Astrocyte (in vitro differentiated cells and primary cell): ENCODE measurements at regions not wholly inside any gene's neighbourhood (a gene's known extent, or its start where the extent isn't known, plus 50 kb on each side); places are given as distances from the start of the nearest gene placed in this dataset.

Experiments used
- DNase-seq: peaks from one replicate; pipeline ENCODE4 v3.0.0-alpha.2; 2010; ENCODE audit warnings: low read depth
- FAIRE-seq: peaks from 2 replicates; lab custom pipeline; 2011; peaks lifted over from hg19 to GRCh38; lab: Jason Lieb, UNC
- H2AFZ ChIP-seq: 2 replicates; pipeline ENCODE4 v1.6.0; 2012; ENCODE audit warnings: low read depth, low read length, inconsistent platforms
- H3K27ac ChIP-seq: 2 replicates; pipeline ENCODE4 v1.5.1; 2011; ENCODE audit warnings: low read depth, low read length, inconsistent platforms
- H3K27me3 ChIP-seq: 2 replicates; pipeline ENCODE4 v1.6.0; 2011; ENCODE audit warnings: low read length, inconsistent platforms; ENCODE audit not compliant: insufficient read depth
- H3K36me3 ChIP-seq: 2 replicates; pipeline ENCODE4 v1.5.1; 2011; ENCODE audit warnings: low read length, inconsistent platforms; ENCODE audit not compliant: insufficient read depth
- H3K4me1 ChIP-seq: 2 replicates; pipeline ENCODE4 v1.5.1; 2011; ENCODE audit warnings: low read length, inconsistent platforms; ENCODE audit not compliant: insufficient read depth
- H3K4me2 ChIP-seq: 2 replicates; pipeline ENCODE4 v1.6.0; 2012; ENCODE audit warnings: low read length, inconsistent platforms
- H3K4me3 ChIP-seq: 2 replicates; pipeline ENCODE4 v1.5.1; 2011; ENCODE audit warnings: low read depth, mild to moderate bottlenecking, low read length, inconsistent platforms; ENCODE audit not compliant: insufficient read depth
- H3K79me2 ChIP-seq: 2 replicates; pipeline ENCODE4 v1.6.0; 2012; ENCODE audit warnings: mild to moderate bottlenecking, low read length, inconsistent platforms; ENCODE audit not compliant: insufficient read depth
- H3K9ac ChIP-seq: 2 replicates; pipeline ENCODE4 v1.6.0; 2012; ENCODE audit warnings: mild to moderate bottlenecking, low read length, inconsistent platforms
- H3K9me3 ChIP-seq: 2 replicates; pipeline ENCODE4 v1.5.1; 2012; ENCODE audit warnings: low read depth, mild to moderate bottlenecking, low read length, inconsistent platforms; ENCODE audit not compliant: insufficient read depth
- H4K20me1 ChIP-seq: 2 replicates; pipeline ENCODE4 v1.6.0; 2012; ENCODE audit warnings: low read length, inconsistent platforms; ENCODE audit not compliant: insufficient read depth
- H3K27ac Mint-ChIP-seq: one replicate; pipeline ENCODE4 v1.8.0; 2021; ENCODE audit warnings: mild to moderate bottlenecking, mixed read lengths; ENCODE audit not compliant: unreplicated experiment
- H3K27me3 Mint-ChIP-seq: one replicate; pipeline ENCODE4 v1.8.0; 2021; ENCODE audit warnings: low read depth, mixed read lengths; ENCODE audit not compliant: unreplicated experiment
- H3K36me3 Mint-ChIP-seq: one replicate; pipeline ENCODE4 v1.8.0; 2021; ENCODE audit warnings: low read depth, mixed read lengths; ENCODE audit not compliant: unreplicated experiment
- H3K4me1 Mint-ChIP-seq: one replicate; pipeline ENCODE4 v1.8.0; 2021; ENCODE audit warnings: low read depth, mixed read lengths; ENCODE audit not compliant: unreplicated experiment
- H3K4me3 Mint-ChIP-seq: one replicate; pipeline ENCODE4 v1.8.0; 2021; ENCODE audit warnings: mild to moderate bottlenecking, moderate library complexity, mixed read lengths; ENCODE audit not compliant: unreplicated experiment
- H3K9me3 Mint-ChIP-seq: one replicate; pipeline ENCODE4 v1.8.0; 2021; ENCODE audit warnings: mild to moderate bottlenecking, mixed read lengths; ENCODE audit not compliant: unreplicated experiment
- EZH2 ChIP-seq: IDR thresholded peaks from 2 replicates; pipeline ENCODE4 v1.6.1; 2012; ENCODE audit warnings: mild to moderate bottlenecking, low read length, inconsistent platforms; ENCODE audit not compliant: insufficient read depth
- TF ChIP-seq, protein P1 (sequence below): IDR thresholded peaks from 2 replicates; pipeline ENCODE4 v1.5.1; 2011; ENCODE audit warnings: low read depth, mild to moderate bottlenecking, inconsistent platforms, low read length, moderate library complexity; ENCODE audit not compliant: insufficient read depth

DNA sequence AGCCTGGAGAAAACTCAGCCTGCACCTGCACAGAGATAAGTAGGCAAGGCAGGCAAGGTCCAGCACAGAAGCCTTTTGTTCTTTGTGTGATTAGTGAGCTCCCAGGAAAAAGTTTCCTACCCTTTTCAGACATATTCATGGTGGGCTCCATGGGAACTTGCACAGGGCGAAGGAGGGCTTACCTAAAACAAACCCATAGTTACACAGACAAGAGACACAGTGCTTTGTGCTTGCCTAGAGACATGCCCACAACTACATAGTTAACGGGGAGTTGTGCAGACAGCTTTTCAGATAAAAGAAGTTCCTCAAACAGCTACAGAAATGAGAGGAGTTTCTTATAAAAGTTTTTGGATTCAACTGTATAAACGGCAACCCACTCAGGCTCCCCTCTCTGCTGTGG is 180.5 kb downstream of the GLUD2 start:
- no peaks in the 10 kb centered on the region for H3K9me3 Mint-ChIP-seq
- no peaks in the 10 kb centered on the region for H3K27me3 Mint-ChIP-seq
- H3K27me3 ChIP-seq: no peaks in the 10 kb centered on the region

DNA sequence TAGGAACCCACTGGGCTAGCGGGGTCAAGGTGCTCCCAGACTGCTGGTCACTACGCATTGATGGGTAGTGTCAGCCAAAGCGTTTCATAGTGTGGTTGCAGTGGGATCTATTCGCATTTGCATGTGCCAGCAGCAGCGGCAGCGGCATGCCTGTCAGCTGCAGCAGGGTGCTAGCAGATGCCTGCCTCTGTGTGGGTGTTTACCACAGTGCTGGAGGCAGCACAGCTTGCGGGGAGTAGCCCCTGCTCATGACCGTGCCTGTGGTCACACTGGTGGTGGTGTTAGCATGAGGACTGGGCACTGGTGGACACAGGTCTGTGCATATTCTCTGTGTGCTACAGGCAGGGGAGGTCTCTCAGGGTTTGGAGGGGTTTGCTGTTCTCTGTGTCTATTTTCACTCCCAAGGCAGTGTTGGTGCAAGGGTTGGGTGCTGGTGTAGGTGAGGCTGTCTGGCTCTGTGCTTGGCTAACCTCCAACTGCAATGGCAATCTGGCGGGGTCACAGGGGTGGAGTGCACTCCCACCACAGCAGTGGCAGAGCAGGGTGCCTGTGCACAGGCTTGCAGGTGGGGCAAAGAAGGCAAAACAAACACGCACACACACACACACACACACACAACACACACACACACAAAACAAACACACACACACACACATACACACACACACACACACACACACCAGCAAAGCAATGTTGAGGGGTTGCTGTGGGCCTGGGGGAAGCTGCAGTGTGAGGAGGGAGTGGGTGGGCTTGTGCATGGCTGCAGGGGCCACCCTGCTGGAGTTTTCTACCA is 184.4 kb downstream of the GLUD2 start:
- Histone ChIP-seq H3K9ac (no peak overlapping the region), H2AFZ (no peak overlapping the region), H4K20me1 (no peaks in the 10 kb centered on the region), H3K27ac (no peak overlapping the region), H3K36me3 (no peaks in the 10 kb centered on the region), H3K4me1 (no peaks in the 10 kb centered on the region), H3K79me2 (no peaks in the 10 kb centered on the region), H3K27me3 (no peaks in the 10 kb centered on the region), H3K9me3 (no peaks in the 10 kb centered on the region), H3K4me3 (no peak overlapping the region), H3K4me2 (no peak overlapping the region)
- no peak overlapping the region for H3K27ac Mint-ChIP-seq
- H3K27me3 Mint-ChIP-seq: no peaks in the 10 kb centered on the region
- H3K9me3 Mint-ChIP-seq: no peaks in the 10 kb centered on the region
- TF ChIP-seq, protein P1, sequence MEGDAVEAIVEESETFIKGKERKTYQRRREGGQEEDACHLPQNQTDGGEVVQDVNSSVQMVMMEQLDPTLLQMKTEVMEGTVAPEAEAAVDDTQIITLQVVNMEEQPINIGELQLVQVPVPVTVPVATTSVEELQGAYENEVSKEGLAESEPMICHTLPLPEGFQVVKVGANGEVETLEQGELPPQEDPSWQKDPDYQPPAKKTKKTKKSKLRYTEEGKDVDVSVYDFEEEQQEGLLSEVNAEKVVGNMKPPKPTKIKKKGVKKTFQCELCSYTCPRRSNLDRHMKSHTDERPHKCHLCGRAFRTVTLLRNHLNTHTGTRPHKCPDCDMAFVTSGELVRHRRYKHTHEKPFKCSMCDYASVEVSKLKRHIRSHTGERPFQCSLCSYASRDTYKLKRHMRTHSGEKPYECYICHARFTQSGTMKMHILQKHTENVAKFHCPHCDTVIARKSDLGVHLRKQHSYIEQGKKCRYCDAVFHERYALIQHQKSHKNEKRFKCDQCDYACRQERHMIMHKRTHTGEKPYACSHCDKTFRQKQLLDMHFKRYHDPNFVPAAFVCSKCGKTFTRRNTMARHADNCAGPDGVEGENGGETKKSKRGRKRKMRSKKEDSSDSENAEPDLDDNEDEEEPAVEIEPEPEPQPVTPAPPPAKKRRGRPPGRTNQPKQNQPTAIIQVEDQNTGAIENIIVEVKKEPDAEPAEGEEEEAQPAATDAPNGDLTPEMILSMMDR: no peak
- TF ChIP-seq EZH2: no peak
- H3K36me3 Mint-ChIP-seq: no peaks in the 10 kb centered on the region
- DNase-seq: no peak
- FAIRE-seq: no peak
- H3K4me1 Mint-ChIP-seq: no peaks in the 10 kb centered on the region
- no peak overlapping the region for H3K4me3 Mint-ChIP-seq

More for the DNA sequence above, 180.5 kb downstream of the GLUD2 start:
- H3K27ac Mint-ChIP-seq: no peak overlapping the region
- no peaks in the 10 kb centered on the region for H3K36me3 ChIP-seq
- DNase-seq (no peak), FAIRE-seq (peak; percentile 45)
- H3K4me3 Mint-ChIP-seq: no peak overlapping the region
- H3K9me3 ChIP-seq: no peaks in the 10 kb centered on the region
- TF ChIP-seq, protein P1: no peak
- no peak for TF ChIP-seq EZH2
- H3K4me1 Mint-ChIP-seq: no peaks in the 10 kb centered on the region
- H3K4me2 ChIP-seq: no peak overlapping the region
- no peaks in the 10 kb centered on the region for H3K36me3 Mint-ChIP-seq
- no peak overlapping the region for H3K27ac ChIP-seq
- H3K4me3 ChIP-seq: no peak overlapping the region
- no peaks in the 10 kb centered on the region for H3K4me1 ChIP-seq
- no peak overlapping the region for H3K9ac ChIP-seq
- no peak overlapping the region for H2AFZ ChIP-seq
- no peaks in the 10 kb centered on the region for H4K20me1 ChIP-seq
- H3K79me2 ChIP-seq: no peaks in the 10 kb centered on the region

- Histone ChIP-seq H3K36me3 (no peaks in the 10 kb centered on the region), H3K79me2 (no peaks in the 10 kb centered on the region), H3K27me3 (no peaks in the 10 kb centered on the region), H4K20me1 (no peaks in the 10 kb centered on the region), H3K9ac (no peak overlapping the region), H3K27ac (no peak overlapping the region), H3K9me3 (no peaks in the 10 kb centered on the region), H3K4me1 (no peaks in the 10 kb centered on the region), H2AFZ (no peak overlapping the region), H3K4me3 (no peak overlapping the region), H3K4me2 (no peak overlapping the region)
- H3K9me3 Mint-ChIP-seq: no peaks in the 10 kb centered on the region
- no peak for DNase-seq
- H3K27me3 Mint-ChIP-seq: no peaks in the 10 kb centered on the region
- no peaks in the 10 kb centered on the region for H3K4me1 Mint-ChIP-seq
- H3K27ac Mint-ChIP-seq: no peak overlapping the region
- no peaks in the 10 kb centered on the region for H3K36me3 Mint-ChIP-seq
- no peak for TF ChIP-seq EZH2
- TF ChIP-seq, protein P1: no peak
- FAIRE-seq: peak; percentile 63
- no peak overlapping the region for H3K4me3 Mint-ChIP-seq
Observed at GRCh38 chrX:121236040-121236439, 188.6 kb downstream of the GLUD2 start.
